GM12801 (cell line): ENCODE measurements at regions not wholly inside any gene's neighbourhood (a gene's known extent, or its start where the extent isn't known, plus 50 kb on each side); places are given as distances from the start of the nearest gene placed in this dataset.

ENCODE experiments used
- TF ChIP-seq, protein P1 (sequence below): IDR thresholded peaks from one replicate; pipeline ENCODE4 v1.5.1; 2011; ENCODE audit warnings: control low read depth; ENCODE audit not compliant: insufficient read length; ENCODE audit errors: extremely low read depth

DNA sequence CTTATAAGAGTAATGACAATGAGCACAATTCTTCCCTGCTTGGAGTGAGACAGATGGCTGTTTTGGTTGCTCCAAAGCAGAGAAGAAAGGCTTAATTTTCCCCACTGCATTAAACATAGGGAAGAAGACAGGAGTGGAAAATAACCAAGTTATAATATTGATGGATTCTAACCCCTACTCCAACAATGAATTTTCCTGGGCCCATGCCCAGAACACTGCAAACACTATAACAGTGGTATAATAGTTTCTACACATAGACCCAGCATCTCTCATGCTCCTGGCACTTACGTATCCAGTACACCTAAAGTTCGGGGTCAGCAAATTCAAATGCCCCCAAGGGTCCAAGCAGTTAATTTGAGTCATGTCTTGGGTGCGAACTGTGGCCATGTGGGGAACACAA lies 613.4 kb downstream of the PLCL1 start:
- TF ChIP-seq, protein P1, sequence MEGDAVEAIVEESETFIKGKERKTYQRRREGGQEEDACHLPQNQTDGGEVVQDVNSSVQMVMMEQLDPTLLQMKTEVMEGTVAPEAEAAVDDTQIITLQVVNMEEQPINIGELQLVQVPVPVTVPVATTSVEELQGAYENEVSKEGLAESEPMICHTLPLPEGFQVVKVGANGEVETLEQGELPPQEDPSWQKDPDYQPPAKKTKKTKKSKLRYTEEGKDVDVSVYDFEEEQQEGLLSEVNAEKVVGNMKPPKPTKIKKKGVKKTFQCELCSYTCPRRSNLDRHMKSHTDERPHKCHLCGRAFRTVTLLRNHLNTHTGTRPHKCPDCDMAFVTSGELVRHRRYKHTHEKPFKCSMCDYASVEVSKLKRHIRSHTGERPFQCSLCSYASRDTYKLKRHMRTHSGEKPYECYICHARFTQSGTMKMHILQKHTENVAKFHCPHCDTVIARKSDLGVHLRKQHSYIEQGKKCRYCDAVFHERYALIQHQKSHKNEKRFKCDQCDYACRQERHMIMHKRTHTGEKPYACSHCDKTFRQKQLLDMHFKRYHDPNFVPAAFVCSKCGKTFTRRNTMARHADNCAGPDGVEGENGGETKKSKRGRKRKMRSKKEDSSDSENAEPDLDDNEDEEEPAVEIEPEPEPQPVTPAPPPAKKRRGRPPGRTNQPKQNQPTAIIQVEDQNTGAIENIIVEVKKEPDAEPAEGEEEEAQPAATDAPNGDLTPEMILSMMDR = no peak

DNA sequence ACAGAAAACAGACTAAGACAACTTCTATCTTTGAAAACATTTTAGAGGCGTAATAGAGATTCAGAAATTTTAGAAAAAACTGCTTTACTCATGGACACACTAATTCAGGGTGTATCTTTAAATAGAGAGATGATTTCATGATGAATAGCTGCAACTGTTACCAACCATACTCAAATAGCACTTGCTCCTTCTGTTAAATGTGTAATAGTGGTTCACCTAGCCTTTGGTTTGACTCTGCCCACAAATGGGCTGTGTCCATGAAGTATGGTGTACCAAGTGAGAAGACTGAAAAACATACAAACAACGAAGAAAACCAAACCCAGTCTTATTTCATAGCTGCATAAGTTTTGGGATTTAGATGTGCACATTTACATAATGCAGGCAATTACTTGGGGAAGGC lies 610.6 kb downstream of the PLCL1 start:
- TF ChIP-seq, protein P1 = no peak

DNA sequence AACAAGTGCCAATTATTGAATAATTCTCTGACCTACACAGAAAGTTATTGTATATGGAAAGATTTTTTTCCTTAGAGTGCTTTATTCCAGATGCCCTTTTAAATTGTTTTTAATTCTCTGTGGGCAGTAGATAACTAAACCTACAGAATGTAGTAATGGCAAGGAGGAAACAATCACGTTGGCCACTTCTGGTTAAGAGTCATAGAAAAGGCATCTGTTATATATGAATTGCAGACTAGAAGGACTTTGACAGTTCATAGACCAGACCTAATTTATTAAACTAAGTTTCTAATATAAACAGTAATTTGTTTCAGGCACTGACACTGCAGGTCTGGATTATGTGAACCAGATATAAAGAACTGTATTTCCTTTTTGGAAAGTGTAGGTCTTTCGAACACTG lies 607.5 kb downstream of the PLCL1 start:
- TF ChIP-seq, protein P1 = no peak

DNA sequence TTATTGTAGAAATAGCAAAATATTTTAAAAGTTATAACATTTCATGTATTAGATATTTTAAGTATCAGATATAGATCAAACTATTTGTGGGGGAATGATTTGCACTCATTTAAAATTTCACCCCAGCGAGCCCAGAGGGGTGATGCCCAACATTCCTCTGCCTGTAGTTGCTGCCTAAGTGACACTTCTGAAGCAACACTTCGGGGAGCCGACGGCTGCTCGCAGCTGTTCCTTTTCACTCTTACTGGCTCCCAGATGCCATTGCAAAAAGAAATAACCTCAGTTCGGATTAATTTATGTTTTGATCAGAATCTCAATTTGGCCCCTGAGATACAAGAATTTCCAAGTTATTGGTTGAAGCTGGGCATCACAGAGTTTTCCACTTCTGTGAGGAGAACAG lies 603.8 kb downstream of the PLCL1 start:
- TF ChIP-seq, protein P1 = no peak

DNA sequence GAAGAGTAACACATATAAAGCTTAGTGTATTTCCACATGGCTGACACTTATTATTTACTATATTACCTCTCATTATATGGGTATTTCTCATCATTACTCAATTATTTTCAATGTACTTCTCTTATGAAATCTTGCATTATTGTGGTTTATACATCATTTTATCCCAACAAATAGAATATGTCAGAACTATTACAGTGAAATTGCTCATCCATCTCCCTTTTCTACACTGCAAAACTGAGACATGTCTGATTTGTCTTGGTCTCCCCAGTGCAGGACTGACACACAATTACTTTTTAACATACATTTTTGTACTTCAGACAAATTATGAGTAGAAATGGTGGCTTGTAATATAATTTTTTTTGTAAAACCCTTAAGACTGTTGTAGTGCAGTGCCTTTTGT lies 600.9 kb downstream of the PLCL1 start:
- TF ChIP-seq, protein P1 = no peak

DNA sequence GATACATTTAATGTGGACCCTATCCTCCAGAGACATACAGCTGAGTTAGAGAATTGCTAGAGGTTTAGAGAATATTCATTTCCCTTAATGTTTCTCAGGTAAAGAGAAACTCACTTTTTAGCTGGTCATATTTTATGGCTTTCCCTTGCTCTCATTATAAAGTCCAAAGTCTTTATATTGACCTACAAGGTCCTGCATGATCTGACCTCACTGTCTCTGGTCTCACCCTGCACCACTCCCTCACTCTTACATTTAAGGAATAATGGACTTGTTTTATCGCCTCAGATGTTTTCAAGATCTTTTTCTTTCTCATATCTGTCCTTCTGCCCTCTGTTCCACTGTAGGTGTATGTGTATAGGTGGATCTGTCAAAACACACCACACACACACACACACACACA lies 597.3 kb downstream of the PLCL1 start:
- TF ChIP-seq, protein P1 = no peak

DNA sequence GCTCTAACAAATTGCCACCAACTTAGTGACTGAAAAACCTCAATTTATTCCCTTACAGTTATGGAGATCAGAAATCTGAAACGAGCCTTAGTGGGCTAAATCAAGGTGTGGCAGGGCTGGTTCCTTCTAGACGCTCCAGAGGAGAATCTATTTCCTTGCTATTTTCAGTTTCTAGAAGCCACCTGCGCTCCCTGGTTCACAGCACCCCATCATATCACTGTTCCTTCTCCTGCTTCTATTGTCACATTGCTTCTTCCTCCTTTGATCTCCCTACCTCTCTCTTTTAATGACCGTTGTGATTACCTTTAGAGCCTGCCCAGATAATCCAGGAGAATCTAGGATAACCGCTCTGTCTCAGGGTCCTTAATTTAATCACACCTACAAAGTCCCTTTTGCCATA lies 596.6 kb downstream of the PLCL1 start:
- TF ChIP-seq, protein P1 = no peak

DNA sequence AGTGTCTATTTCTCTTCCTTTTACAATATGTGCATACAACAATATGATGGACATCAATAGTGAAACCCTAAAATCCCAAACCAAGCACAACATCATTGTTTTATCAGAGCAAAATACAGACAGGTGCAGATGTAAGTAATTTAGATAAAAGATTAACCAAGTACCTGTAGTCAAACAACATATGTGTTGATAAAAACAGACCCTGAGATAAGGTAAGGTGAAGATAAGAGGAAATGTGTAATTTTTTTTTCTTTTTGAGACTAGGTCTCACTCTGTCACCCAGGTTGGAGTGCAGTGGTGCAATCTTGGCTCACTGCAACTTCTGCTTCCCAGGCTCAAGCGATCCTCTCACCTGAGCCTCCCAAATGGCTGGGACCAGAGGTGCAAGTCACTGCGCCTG lies 589.8 kb downstream of the PLCL1 start:
- TF ChIP-seq, protein P1 = no peak
